ENCODE measurements at regions not wholly inside any gene's neighbourhood (a gene's known extent, or its start where the extent isn't known, plus 50 kb on each side); places are given as distances from the start of the nearest gene placed in this dataset.

GRCh38 chr1:185514311-185514710 lies 197.3 kb upstream of the IVNS1ABP start:
- H3K27ac ChIP-seq, result no peak overlapping the region
- no peak overlapping the region for H3K4me3 ChIP-seq
- peak; percentile 67 for FAIRE-seq
- no peak for TF ChIP-seq NFE2L2 (conservative IDR thresholded peaks at IDR 0.05; ENCODE audit: low read length)
- no peak for TF ChIP-seq PBX3 (IDR thresholded peaks at IDR 0.05)
- no peak for TF ChIP-seq CBX8 (IDR thresholded peaks at IDR 0.05)
- no peak for TF ChIP-seq JUNB (IDR thresholded peaks at IDR 0.05)
- no peak for TF ChIP-seq HOXB5 (CRISPR knock-in tag; IDR thresholded peaks at IDR 0.05)
- no peak for TF ChIP-seq EHF (CRISPR knock-in tag; IDR thresholded peaks at IDR 0.05)
- TF ChIP-seq ZSCAN20 (CRISPR knock-in tag; IDR thresholded peaks at IDR 0.05), result no peak
- no peak for TF ChIP-seq RCOR1 (IDR thresholded peaks at IDR 0.05; ENCODE audit: low read depth, low read length)
- no peak for TF ChIP-seq ZNF302 (CRISPR knock-in tag; IDR thresholded peaks at IDR 0.05)
- no peak for TF ChIP-seq EP300 (IDR thresholded peaks at IDR 0.05)
- TF ChIP-seq BHLHE40 (IDR thresholded peaks at IDR 0.05; ENCODE audit: low read depth, low read length), result no peak
- ChIA-PET CTCF (interaction anchor here (1.8 kb wide), 1 partner anchor 156 kb away, joined by 5 read pairs; no protein-coding TSS in a partner anchor), POLR2A (no interaction called here)
- no peak for DNase-seq (ENCODE audit: low read depth in 1 of 2, low spot score in 1 of 2)
- H3K4me1 ChIP-seq, result no peaks in the 10 kb centered on the region; the same call in 2 of the 3 replicates
- ATAC-seq, result no peak
- H3K4me2 ChIP-seq, result no peak overlapping the region
- peaks cover 38% of the 10 kb centered on the region for H3K9me3 ChIP-seq

GRCh38 chr1:185512442-185512841 lies 195.4 kb upstream of the IVNS1ABP start:
- no peak overlapping the region for H3K27ac ChIP-seq
- no peak overlapping the region for H3K4me2 ChIP-seq
- H3K4me1 ChIP-seq, result no peaks in the 10 kb centered on the region
- no peak for FAIRE-seq
- ChIA-PET CTCF (no interaction called here), POLR2A (no interaction called here)
- ATAC-seq, result no peak
- peaks cover 19% of the 10 kb centered on the region; the same call in 2 of the 3 replicates for H3K9me3 ChIP-seq
- no peak for DNase-seq (ENCODE audit: low read depth in 1 of 2, low spot score in 1 of 2)
- no peak for TF ChIP-seq RNF2 (IDR thresholded peaks at IDR 0.05; ENCODE audit: borderline replicate concordance, low read depth)
- no peak for TF ChIP-seq HDAC2 (IDR thresholded peaks at IDR 0.05)
- TF ChIP-seq KDM5A (IDR thresholded peaks at IDR 0.05), result no peak
- no peak for TF ChIP-seq PBX3 (IDR thresholded peaks at IDR 0.05)
- no peak for TF ChIP-seq CEBPB (IDR thresholded peaks at IDR 0.05)
- TF ChIP-seq JUNB (IDR thresholded peaks at IDR 0.05), result no peak
- TF ChIP-seq ZSCAN20 (CRISPR knock-in tag; IDR thresholded peaks at IDR 0.05), result no peak
- TF ChIP-seq ZC3H11A (IDR thresholded peaks at IDR 0.05), result no peak
- no peak for TF ChIP-seq CHD4 (IDR thresholded peaks at IDR 0.05; ENCODE audit: borderline replicate concordance)
- no peak overlapping the region for H3K4me3 ChIP-seq
- WGBS (ENCODE audit: missing lambda C conversion rate), result 41% methylated on average over 4 of the region's 4 CpGs

- no peak overlapping the region for H3K4me2 ChIP-seq
- no peak for FAIRE-seq
- CTCF ChIA-PET, result interaction anchor here (1.0 kb wide), 1 partner anchor 64 kb away, joined by 3 read pairs; no protein-coding TSS in a partner anchor
- H3K4me1 ChIP-seq, result no peaks in the 10 kb centered on the region
- POLR2A ChIA-PET, result no interaction called here
- TF ChIP-seq HOXA7 (CRISPR knock-in tag; IDR thresholded peaks at IDR 0.05) (no peak), MAX (IDR thresholded peaks at IDR 0.05) (no peak), RFX5 (IDR thresholded peaks at IDR 0.05) (no peak), E2F6 (IDR thresholded peaks at IDR 0.05; ENCODE audit: borderline replicate concordance, low read depth) (no peak), PHF8 (IDR thresholded peaks at IDR 0.05; ENCODE audit: borderline replicate concordance, low read depth) (no peak), NR3C1 (IDR thresholded peaks at IDR 0.05) (no peak), CTCF (IDR thresholded peaks at IDR 0.05) (no peak), NFE2L2 (conservative IDR thresholded peaks at IDR 0.05; ENCODE audit: low read length) (no peak), MYC (IDR thresholded peaks at IDR 0.05; ENCODE audit: borderline replicate concordance, low read length) (no peak), SMC3 (IDR thresholded peaks at IDR 0.05) (no peak), JUN (IDR thresholded peaks at IDR 0.05) (no peak), MAFK (IDR thresholded peaks at IDR 0.05; ENCODE audit: partially characterized antibody) (no peak), HEYL (CRISPR knock-in tag; IDR thresholded peaks at IDR 0.05) (no peak), CBX2 (IDR thresholded peaks at IDR 0.05; ENCODE audit: borderline replicate concordance, low read depth) (no peak)
- no peak overlapping the region for H3K27ac ChIP-seq
- H3K9me3 ChIP-seq, result peaks cover 6% of the 10 kb centered on the region; the same call in 1 of the 3 replicates
- WGBS (ENCODE audit: missing lambda C conversion rate), result 90% methylated on average over 2 of the region's 2 CpGs
- no peak for DNase-seq (ENCODE audit: low read depth in 1 of 2, low spot score in 1 of 2)
- ATAC-seq, result no peak
- no peak overlapping the region for H3K4me3 ChIP-seq
These were observed 184.1 kb upstream of the IVNS1ABP start for GRCh38 chr1:185501099-185501498.
